ENCODE measurements at regions not wholly inside any gene's neighbourhood (a gene's known extent, or its start where the extent isn't known, plus 50 kb on each side); places are given as distances from the start of the nearest gene placed in this dataset.

- TF ChIP-seq SRF (IDR thresholded peaks at IDR 0.05; ENCODE audit: low read depth, low read length) (no peak), SP4 (IDR thresholded peaks at IDR 0.05; ENCODE audit: low read length) (no peak), KDM1A (IDR thresholded peaks at IDR 0.05; ENCODE audit: borderline replicate concordance, low read length) (no peak), KDM5A (IDR thresholded peaks at IDR 0.05; ENCODE audit: low read length) (no peak), CREB1 (IDR thresholded peaks at IDR 0.05) (no peak)
These were observed 925.1 kb upstream of the ATXN7L3B start (continued) for GRCh38 chr12:73612551-73612950.

Measured in H1 (cell line).